Astrocyte of the hippocampus (primary cell): ENCODE measurements at regions not wholly inside any gene's neighbourhood (a gene's known extent, or its start where the extent isn't known, plus 50 kb on each side); places are given as distances from the start of the nearest gene placed in this dataset.

Source experiments
- DNase-seq: peaks from one replicate; pipeline ENCODE4 v3.0.0; 2011; ENCODE audit warnings: low read depth, low spot score

- no peak for DNase-seq
Observed at GRCh38 chr6:67667637-67668422, 967.3 kb upstream of the ADGRB3 start.

GRCh38 chr6:67666177-67666964 lies 968.7 kb upstream of the ADGRB3 start:
- no peak for DNase-seq

GRCh38 chr6:67664942-67665341 lies 970.1 kb upstream of the ADGRB3 start:
- DNase-seq, result no peak

- no peak for DNase-seq
Observed at GRCh38 chr6:67663105-67663895, 971.8 kb upstream of the ADGRB3 start.

GRCh38 chr6:67653561-67653960 lies 981.5 kb upstream of the ADGRB3 start:
- DNase-seq, result no peak

- DNase-seq, result no peak
Observed at GRCh38 chr6:67646550-67646949, 988.5 kb upstream of the ADGRB3 start.

GRCh38 chr6:67643281-67643680 lies 991.8 kb upstream of the ADGRB3 start:
- no peak for DNase-seq

GRCh38 chr6:67642582-67642981 lies 992.5 kb upstream of the ADGRB3 start:
- DNase-seq, result no peak

GRCh38 chr6:67640484-67640883 lies 994.6 kb upstream of the ADGRB3 start:
- peak; percentile 12 for DNase-seq

- peak; percentile 52 for DNase-seq
Observed at GRCh38 chr6:67639161-67639560, 995.9 kb upstream of the ADGRB3 start.

- no peak for DNase-seq
Observed at GRCh38 chr6:67634199-67634598, 1000.9 kb upstream of the ADGRB3 start.

- no peak for DNase-seq
Observed at GRCh38 chr6:67633058-67633457, 1002.0 kb upstream of the ADGRB3 start.

- DNase-seq, result peak; percentile 94
Observed at GRCh38 chr6:67630146-67630545, 1004.9 kb upstream of the ADGRB3 start.

GRCh38 chr6:67629258-67629657 lies 1005.8 kb upstream of the ADGRB3 start:
- DNase-seq, result peak; percentile 22

GRCh38 chr6:67615796-67616195 lies 1019.3 kb upstream of the ADGRB3 start:
- peak; percentile 11 for DNase-seq

- DNase-seq, result no peak
Observed at GRCh38 chr6:67608099-67608749, 1026.9 kb upstream of the ADGRB3 start.

GRCh38 chr6:67606906-67607828 lies 1027.9 kb upstream of the ADGRB3 start:
- DNase-seq, result peak; percentile 16

- DNase-seq, result peak; percentile 0
Observed at GRCh38 chr6:67594366-67594765, 1040.7 kb upstream of the ADGRB3 start.

- no peak for DNase-seq
Observed at GRCh38 chr6:67593247-67593646, 1041.8 kb upstream of the ADGRB3 start.

- no peak for DNase-seq
Observed at GRCh38 chr6:67591910-67592309, 1043.2 kb upstream of the ADGRB3 start.

- DNase-seq, result no peak
Observed at GRCh38 chr6:67567842-67568241, 1067.2 kb upstream of the ADGRB3 start.
